ENCODE measurements at regions not wholly inside any gene's neighbourhood (a gene's known extent, or its start where the extent isn't known, plus 50 kb on each side); places are given as distances from the start of the nearest gene placed in this dataset.

- TF ChIP-seq CTCF (IDR thresholded peaks at IDR 0.05; ENCODE audit: low read length) (no peak), EZH2 (optimal IDR thresholded peaks at IDR 0.05; ENCODE audit: low read depth, low read length) (no peak), EZH2phosphoT487 (IDR thresholded peaks at IDR 0.05; ENCODE audit: low read length) (no peak)
Observed at GRCh38 chr19:31894451-31894850, 451.0 kb upstream of the ZNF507 start.

All from MM.1S (cell line).